Activated CD4-positive, alpha-beta T cell treated with anti-CD3 and anti-CD28 coated beads for 36 hours (primary cell): ENCODE measurements at regions not wholly inside any gene's neighbourhood (a gene's known extent, or its start where the extent isn't known, plus 50 kb on each side); places are given as distances from the start of the nearest gene placed in this dataset.

ENCODE experiments used
- ATAC-seq: fragments of 200-7000 bp; cut with Tn5 transposase; one replicate; pipeline ENCODE4 v1.10.0; 2021; ENCODE audit warnings: mild to moderate bottlenecking, moderate library complexity
- CTCF ChIA-PET: fragments of 350-600 bp; sonication (Branson Sonifier 250); formaldehyde crosslinking; loops from one replicate; lab custom pipeline; 2021; ENCODE audit warnings: antibody characterized with exemption; lab: Charles Lee
- POLR2A ChIA-PET: fragments of 350-600 bp; sonication (Branson Sonifier 250); formaldehyde crosslinking; loops from one replicate; lab custom pipeline; 2021; ENCODE audit warnings: antibody characterized with exemption, inconsistent platforms; lab: Charles Lee
- DNase-seq: peaks from one replicate; pipeline ENCODE4 v3.0.0-alpha.2; 2020
- H3K27ac Mint-ChIP-seq: one replicate; pipeline ENCODE4 v1.8.0; 2021; ENCODE audit warnings: mixed read lengths
- H3K27me3 Mint-ChIP-seq: one replicate; pipeline ENCODE4 v1.8.0; 2021; ENCODE audit warnings: mixed read lengths
- H3K36me3 Mint-ChIP-seq: one replicate; pipeline ENCODE4 v1.8.0; 2021; ENCODE audit warnings: low read depth, mixed read lengths
- H3K4me1 Mint-ChIP-seq: one replicate; pipeline ENCODE4 v1.8.0; 2021; ENCODE audit warnings: mixed read lengths
- H3K4me3 Mint-ChIP-seq: one replicate; pipeline ENCODE4 v1.8.0; 2021; ENCODE audit warnings: mild to moderate bottlenecking, moderate library complexity, mixed read lengths
- H3K9me3 Mint-ChIP-seq: one replicate; pipeline ENCODE4 v1.8.0; 2021; ENCODE audit warnings: low read depth, mixed read lengths
- intact Hi-C, 2 experiments: fragments of 100-400 bp; cut with DNase I in 1 of 2; cut with micrococcal nuclease in 1 of 2; formaldehyde crosslinking; loops; one replicate each; pipeline versions ENCODE4 v1.14.2 to v1.15.1; 2022 to 2024; cut with DNase I, micrococcal nuclease

DNA sequence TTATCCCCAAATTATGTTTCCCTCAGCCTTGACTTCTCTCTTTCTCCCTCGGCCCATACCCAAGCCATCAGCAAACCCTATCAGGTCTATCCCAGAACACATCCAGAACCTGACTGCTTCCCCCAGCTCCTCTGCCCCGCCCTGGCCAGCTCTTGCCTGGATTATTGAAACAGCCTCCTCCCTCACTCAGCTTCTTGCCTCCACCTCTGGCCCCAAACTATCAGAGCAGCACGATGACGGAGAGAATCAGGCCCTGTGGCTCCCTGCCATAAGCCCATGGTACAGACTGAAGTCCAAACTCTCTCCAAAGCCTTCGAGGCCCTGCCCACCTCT is 105.3 kb upstream of the LINGO1 start:
- Mint-ChIP-seq H3K9me3 (no peaks in the 10 kb centered on the region), H3K4me1 (no peaks in the 10 kb centered on the region), H3K4me3 (no peak overlapping the region), H3K36me3 (no peaks in the 10 kb centered on the region), H3K27me3 (peaks cover 5% of the 10 kb centered on the region), H3K27ac (no peak overlapping the region)
- intact Hi-C loops = no loop called here
- CTCF ChIA-PET = interaction anchor here (0.6 kb wide), 1 partner anchor 43 kb away, joined by 3 read pairs; no protein-coding TSS in a partner anchor
- POLR2A ChIA-PET = no interaction called here
- ATAC-seq (no peak), DNase-seq (no peak)

DNA sequence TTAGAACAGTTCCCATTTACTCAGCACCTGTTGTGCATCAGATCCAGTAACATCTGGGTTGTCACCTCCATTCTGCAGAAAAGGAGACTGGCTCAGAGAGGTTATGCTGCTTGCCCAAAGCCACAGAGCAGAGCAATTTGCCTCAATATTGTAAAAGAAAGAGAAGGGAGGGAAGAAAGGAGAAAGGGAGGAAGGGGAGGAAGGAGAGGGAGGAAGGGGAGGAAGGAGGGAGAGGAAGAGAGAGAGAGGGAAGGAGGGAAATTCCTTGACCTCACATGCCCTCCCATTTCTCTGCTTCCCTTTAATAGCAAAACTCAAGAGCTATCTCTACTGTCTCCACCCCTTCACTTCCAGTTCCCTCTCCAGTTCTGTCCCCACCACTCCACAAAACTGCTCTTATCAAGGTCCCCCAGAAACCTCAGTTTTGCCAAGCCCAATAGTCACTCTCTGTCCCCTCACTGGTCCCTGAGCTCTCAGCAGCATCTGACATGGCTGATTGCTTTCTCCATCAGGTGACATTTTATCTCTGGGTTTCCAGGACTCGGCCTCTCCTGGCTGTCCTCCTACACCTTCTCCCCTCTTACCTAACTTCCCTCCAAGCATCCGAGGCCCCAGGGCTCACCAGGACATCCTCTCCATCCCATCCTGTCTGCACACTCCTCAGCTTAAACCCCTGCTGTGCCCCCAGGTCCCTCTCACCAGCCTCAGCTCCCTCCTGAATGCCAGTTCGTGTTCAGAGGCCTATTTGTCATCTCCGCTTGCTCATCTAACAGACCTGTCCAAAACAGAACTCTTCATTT is 104.7 kb upstream of the LINGO1 start:
- no peak for ATAC-seq
- peaks cover 5% of the 10 kb centered on the region for H3K27me3 Mint-ChIP-seq
- DNase-seq = no peak
- H3K27ac Mint-ChIP-seq = no peak overlapping the region
- H3K36me3 Mint-ChIP-seq = no peaks in the 10 kb centered on the region
- CTCF ChIA-PET = interaction anchor here (0.6 kb wide), 1 partner anchor 43 kb away, joined by 3 read pairs; no protein-coding TSS in a partner anchor
- intact Hi-C loops = no loop called here
- POLR2A ChIA-PET = interaction anchor here (0.8 kb wide), 1 partner anchor 51 kb away, joined by 4 read pairs; no protein-coding TSS in a partner anchor
- H3K4me3 Mint-ChIP-seq = no peak overlapping the region
- no peaks in the 10 kb centered on the region for H3K4me1 Mint-ChIP-seq
- H3K9me3 Mint-ChIP-seq = no peaks in the 10 kb centered on the region

- ChIA-PET POLR2A (no interaction called here), CTCF (no interaction called here)
- Mint-ChIP-seq H3K4me3 (no peak overlapping the region), H3K9me3 (no peaks in the 10 kb centered on the region), H3K27ac (no peak overlapping the region), H3K4me1 (no peaks in the 10 kb centered on the region), H3K27me3 (peaks cover 7% of the 10 kb centered on the region), H3K36me3 (no peaks in the 10 kb centered on the region)
- intact Hi-C loops = no loop called here
- ATAC-seq (no peak), DNase-seq (no peak)
These were observed 101.6 kb upstream of the LINGO1 start for GRCh38 chr15:77734306-77734705.

GRCh38 chr15:77733579-77734300 is 101.0 kb upstream of the LINGO1 start:
- Mint-ChIP-seq H3K27me3 (peaks cover 7% of the 10 kb centered on the region), H3K4me3 (no peak overlapping the region), H3K36me3 (no peaks in the 10 kb centered on the region), H3K9me3 (no peaks in the 10 kb centered on the region), H3K27ac (no peak overlapping the region), H3K4me1 (no peaks in the 10 kb centered on the region)
- no peak for DNase-seq
- ATAC-seq = no peak
- intact Hi-C loops = no loop called here
- ChIA-PET CTCF (no interaction called here), POLR2A (no interaction called here)

DNA sequence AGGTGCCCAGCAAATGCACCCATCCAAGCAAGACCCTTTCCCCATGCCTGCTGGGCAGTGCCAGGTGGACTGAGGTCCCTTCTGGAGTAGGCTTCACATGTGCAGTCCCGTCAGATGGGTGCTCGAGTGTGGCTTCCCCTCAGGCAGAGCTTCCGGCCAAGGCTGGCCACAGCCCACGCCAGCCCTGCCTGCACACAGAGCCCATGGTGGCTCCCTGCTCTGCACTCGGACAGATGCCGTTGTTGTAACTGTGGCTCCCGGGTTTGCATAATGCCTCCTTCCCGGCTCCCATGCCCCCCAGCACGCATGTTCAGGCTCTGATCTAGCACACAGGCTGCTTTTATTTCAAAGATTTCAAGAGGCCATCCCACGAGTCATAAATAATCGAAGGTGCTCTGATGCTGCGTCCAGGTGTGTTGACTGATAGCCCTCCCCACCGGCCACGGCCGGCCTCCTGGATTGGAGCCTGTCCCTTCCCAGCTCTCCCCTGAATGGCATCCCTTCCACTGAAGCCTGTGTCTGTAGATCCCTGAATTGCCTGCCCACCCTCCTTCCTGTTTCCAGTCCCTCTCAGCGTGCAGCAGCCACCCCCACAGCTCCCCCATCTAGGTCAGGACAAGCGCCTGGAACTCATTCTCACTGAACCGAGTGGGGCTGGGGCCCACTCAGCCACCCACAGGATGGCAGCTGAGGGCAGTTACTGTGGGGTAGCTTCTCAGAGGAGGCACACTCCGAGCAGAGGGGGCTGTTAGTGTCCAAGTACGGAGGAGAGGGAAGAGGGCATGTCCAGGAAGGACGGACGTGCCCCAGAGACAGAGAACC is 100.0 kb upstream of the LINGO1 start:
- CTCF ChIA-PET = interaction anchor here (1.3 kb wide), 2 partner anchors 10 to 99 kb away, joined by 3 to 4 read pairs; no protein-coding TSS in a partner anchor
- no peak overlapping the region for H3K27ac Mint-ChIP-seq
- no peak for ATAC-seq

GRCh38 chr15:77731945-77732344 is 99.2 kb upstream of the LINGO1 start:
- no peak overlapping the region for H3K27ac Mint-ChIP-seq
- H3K36me3 Mint-ChIP-seq = no peaks in the 10 kb centered on the region
- H3K27me3 Mint-ChIP-seq = peaks cover 4% of the 10 kb centered on the region
- no peaks in the 10 kb centered on the region for H3K4me1 Mint-ChIP-seq
- ChIA-PET POLR2A (no interaction called here), CTCF (interaction anchor here (1.3 kb wide), 2 partner anchors 11 to 98 kb away, joined by 3 to 4 read pairs; no protein-coding TSS in a partner anchor)
- H3K4me3 Mint-ChIP-seq = no peak overlapping the region
- intact Hi-C loops = no loop called here
- H3K9me3 Mint-ChIP-seq = no peaks in the 10 kb centered on the region
- DNase-seq (no peak), ATAC-seq (no peak)

More for the DNA sequence above, 100.0 kb upstream of the LINGO1 start:
- Mint-ChIP-seq H3K9me3 (no peaks in the 10 kb centered on the region), H3K4me3 (no peak overlapping the region), H3K36me3 (no peaks in the 10 kb centered on the region), H3K4me1 (no peaks in the 10 kb centered on the region), H3K27me3 (peaks cover 4% of the 10 kb centered on the region)
- no peak for DNase-seq
- intact Hi-C loops = no loop called here
- POLR2A ChIA-PET = no interaction called here

DNA sequence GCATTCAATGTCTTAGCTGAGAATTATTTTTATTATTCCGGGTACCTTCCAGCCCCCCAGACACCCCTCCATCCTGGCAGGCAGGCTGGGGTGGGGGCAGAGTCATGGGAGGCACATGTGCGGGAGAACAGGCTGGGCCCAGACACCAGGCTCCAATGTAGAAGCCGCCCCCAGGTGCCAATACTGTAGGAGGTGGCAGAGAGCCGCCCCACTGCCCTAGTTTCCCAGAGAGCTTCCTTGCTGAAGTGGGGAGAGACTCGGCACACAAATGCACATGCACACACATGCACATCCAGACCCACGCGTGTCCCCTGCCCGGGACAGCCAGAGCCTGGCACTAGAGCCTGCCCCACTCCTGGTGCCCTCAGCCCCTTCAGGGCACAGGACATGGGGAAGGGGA is 98.4 kb upstream of the LINGO1 start:
- Mint-ChIP-seq H3K4me3 (no peak overlapping the region), H3K4me1 (no peaks in the 10 kb centered on the region), H3K36me3 (no peaks in the 10 kb centered on the region), H3K27ac (no peak overlapping the region), H3K9me3 (no peaks in the 10 kb centered on the region), H3K27me3 (peaks cover 2% of the 10 kb centered on the region)
- intact Hi-C loops = no loop called here
- ChIA-PET CTCF (interaction anchor here (1.0 to 1.3 kb wide), 2 partner anchors 90 to 97 kb away, joined by 3 to 4 read pairs; no protein-coding TSS in a partner anchor), POLR2A (no interaction called here)
- no peak for DNase-seq
- no peak for ATAC-seq

GRCh38 chr15:77727635-77728304 is 95.1 kb upstream of the LINGO1 start:
- intact Hi-C loops = loop anchor here in 1 of 2 experiments (5.0 kb wide), 1 partner anchor 1480 kb away; no protein-coding TSS in a partner anchor
- CTCF ChIA-PET = no interaction called here
- POLR2A ChIA-PET = no interaction called here

GRCh38 chr15:77724715-77725114 is 92.0 kb upstream of the LINGO1 start:
- no peaks in the 10 kb centered on the region for H3K36me3 Mint-ChIP-seq
- CTCF ChIA-PET = no interaction called here

More at GRCh38 chr15:77727635-77728304, 95.1 kb upstream of the LINGO1 start:
- Mint-ChIP-seq H3K36me3 (no peaks in the 10 kb centered on the region), H3K9me3 (no peaks in the 10 kb centered on the region), H3K4me1 (no peaks in the 10 kb centered on the region), H3K4me3 (no peak overlapping the region), H3K27me3 (peaks cover 2% of the 10 kb centered on the region), H3K27ac (no peak overlapping the region)
- no peak for ATAC-seq
- no peak for DNase-seq

GRCh38 chr15:77723756-77724155 is 91.0 kb upstream of the LINGO1 start:
- DNase-seq = no peak
- no peak for ATAC-seq
- ChIA-PET CTCF (no interaction called here), POLR2A (no interaction called here)
- intact Hi-C loops = no loop called here
- Mint-ChIP-seq H3K4me3 (no peak overlapping the region), H3K36me3 (no peaks in the 10 kb centered on the region), H3K27ac (no peak overlapping the region), H3K4me1 (no peaks in the 10 kb centered on the region), H3K27me3 (peaks cover 7% of the 10 kb centered on the region), H3K9me3 (no peaks in the 10 kb centered on the region)

More at GRCh38 chr15:77724715-77725114, 92.0 kb upstream of the LINGO1 start:
- H3K27me3 Mint-ChIP-seq = peaks cover 4% of the 10 kb centered on the region
- no peak for ATAC-seq
- H3K9me3 Mint-ChIP-seq = no peaks in the 10 kb centered on the region
- H3K27ac Mint-ChIP-seq = no peak overlapping the region
- H3K4me3 Mint-ChIP-seq = no peak overlapping the region
- intact Hi-C loops = loop anchor here in 1 of 2 experiments (5.0 kb wide), 1 partner anchor 1477 kb away; no protein-coding TSS in a partner anchor
- no peak for DNase-seq
- POLR2A ChIA-PET = no interaction called here
- H3K4me1 Mint-ChIP-seq = no peaks in the 10 kb centered on the region
